A549 (cell line): ENCODE measurements at regions not wholly inside any gene's neighbourhood (a gene's known extent, or its start where the extent isn't known, plus 50 kb on each side); places are given as distances from the start of the nearest gene placed in this dataset.

Experiments
- ATAC-seq, 2 experiments: fragments of 200-7000 bp in 1 of 2; fragments of >200 bp in 1 of 2; cut with Nextera tagmentation in 1 of 2; cut with Tn5 transposase in 1 of 2; 3 replicates each; pipeline versions ENCODE4 v1.8.0 to v1.9.1; 2018 to 2020; ENCODE audit warnings: mild to moderate bottlenecking in 1 of 2, moderate library complexity in 1 of 2
- CTCF ChIA-PET: fragments of 300-600 bp; sonication (Branson Sonifier 250); formaldehyde crosslinking; extraction: SDS; loops from one replicate; lab custom pipeline; 2021; ENCODE audit warnings: antibody characterized with exemption, inconsistent platforms; lab: Yijun Ruan, JAX
- POLR2A ChIA-PET: fragments of 350-600 bp; formaldehyde crosslinking; extraction: SDS; loops from one replicate; lab custom pipeline; 2021; ENCODE audit warnings: antibody characterized with exemption, inconsistent platforms; lab: Yijun Ruan, JAX
- DNase-seq, 2 experiments: peaks; one replicate each; pipeline versions ENCODE4 v3.0.0 to v3.0.0-alpha.2; 2011 to 2016; ENCODE audit warnings: low read depth in 1 of 2, low spot score in 1 of 2
- FAIRE-seq: peaks from 2 replicates; lab custom pipeline; 2011; peaks lifted over from hg19 to GRCh38; lab: Jason Lieb, UNC
- H3K27ac ChIP-seq, 2 experiments: fragments of >200 bp; sonication (Bioruptor Twin); formaldehyde crosslinking; 3 replicates each; pipeline ENCODE4 v1.5.1; 2016 to 2017
- H3K4me1 ChIP-seq: fragments of >200 bp; sonication (Bioruptor Twin); formaldehyde crosslinking; 3 replicates; pipeline ENCODE4 v1.6.1; 2016
- H3K4me2 ChIP-seq: fragments of >200 bp; sonication (Bioruptor Twin); formaldehyde crosslinking; 3 replicates; pipeline ENCODE4 v1.6.1; 2016
- H3K4me3 ChIP-seq: fragments of >200 bp; sonication (Bioruptor Twin); formaldehyde crosslinking; 3 replicates; pipeline ENCODE4 v1.5.1; 2016
- H3K9me3 ChIP-seq: fragments of >200 bp; sonication (Bioruptor Twin); formaldehyde crosslinking; 3 replicates; pipeline ENCODE4 v1.6.1; 2016
- BCL3 ChIP-seq: fragments of >200 bp; sonication (Bioruptor Twin); formaldehyde crosslinking; IDR thresholded peaks from 3 replicates; pipeline ENCODE4 v1.6.1; 2016
- CEBPB ChIP-seq, 2 experiments: fragments of >200 bp in 1 of 2; sonication (Bioruptor Twin) in 1 of 2; formaldehyde crosslinking in 1 of 2; IDR thresholded peaks; 2 replicates each; pipeline ENCODE4 v1.6.1; 2012 to 2016
- E2F6 ChIP-seq: IDR thresholded peaks from 2 replicates; pipeline ENCODE4 v1.6.1; 2012; ENCODE audit warnings: low read depth, borderline replicate concordance
- EP300 ChIP-seq, 2 experiments: fragments of >200 bp; sonication (Bioruptor Twin); formaldehyde crosslinking; IDR thresholded peaks; 2 replicates in 1 of 2; 3 replicates in 1 of 2; pipeline ENCODE4 v1.6.1; 2016 to 2017
- MAFK ChIP-seq: fragments of 450-650 bp; IDR thresholded peaks from 2 replicates; pipeline ENCODE4 v1.6.1; 2014; ENCODE audit not compliant: partially characterized antibody
- NFE2L2 ChIP-seq: fragments of 150-350 bp; conservative IDR thresholded peaks from 2 replicates; pipeline ENCODE4 v1.6.1; 2014; ENCODE audit warnings: low read length
- NR3C1 ChIP-seq: fragments of >200 bp; sonication (Bioruptor Twin); formaldehyde crosslinking; IDR thresholded peaks from 3 replicates; pipeline ENCODE4 v1.6.1; 2017
- PHF8 ChIP-seq: fragments of 200-600 bp; sonication (generic); IDR thresholded peaks from 2 replicates; pipeline ENCODE4 v1.6.1; 2016; ENCODE audit warnings: low read depth, mild to moderate bottlenecking, antibody characterized with exemption, moderate library complexity, borderline replicate concordance
- POLR2A ChIP-seq: IDR thresholded peaks from 2 replicates; pipeline ENCODE4 v1.6.1; 2012; ENCODE audit warnings: mild to moderate bottlenecking, low read length
- POLR2AphosphoS2 ChIP-seq: conservative IDR thresholded peaks from 2 replicates; pipeline ENCODE4 v1.6.1; 2012; ENCODE audit warnings: low read length, improper control_type of control experiment, inconsistent platforms
- RAD21 ChIP-seq, 2 experiments: fragments of >200 bp in 1 of 2; sonication (Bioruptor Twin) in 1 of 2; formaldehyde crosslinking in 1 of 2; IDR thresholded peaks in 1 of 2; conservative IDR thresholded peaks in 1 of 2; 2 replicates in 1 of 2; 3 replicates in 1 of 2; pipeline ENCODE4 v1.6.1; 2012 to 2018; ENCODE audit warnings: inconsistent platforms in 1 of 2
- REST ChIP-seq: fragments of 200-600 bp; sonication (generic); IDR thresholded peaks from 2 replicates; pipeline ENCODE4 v1.6.1; 2016; ENCODE audit warnings: antibody characterized with exemption, mild to moderate bottlenecking, moderate library complexity
- SREBF2 ChIP-seq: fragments of 450-650 bp; IDR thresholded peaks from 2 replicates; pipeline ENCODE4 v1.6.1; 2014; ENCODE audit warnings: mild to moderate bottlenecking, moderate library complexity
- USF2 ChIP-seq: fragments of 450-650 bp; IDR thresholded peaks from 2 replicates; pipeline ENCODE4 v1.6.1; 2014; ENCODE audit warnings: antibody characterized with exemption
- ZNF302 ChIP-seq: fragments of 250-450 bp; sonication (Bioruptor Pico); IDR thresholded peaks from 2 replicates; pipeline ENCODE4 v1.9.0; 2021; ENCODE audit warnings: inconsistent platforms, mild to moderate bottlenecking, moderate library complexity
- WGBS: methylation state at CpG from one replicate; pipeline ENCODE4 v1.1.6; 2017; ENCODE audit errors: missing lambda C conversion rate; 5-methylcytosine and 5-hydroxymethylcytosine counted together

- Histone ChIP-seq H3K4me2 (no peak overlapping the region), H3K4me1 (no peaks in the 10 kb centered on the region), H3K27ac (no peak overlapping the region), H3K9me3 (peaks cover 2% of the 10 kb centered on the region; the same call in 1 of the 3 replicates), H3K4me3 (no peak overlapping the region)
- no peak for DNase-seq
- no peak for TF ChIP-seq EP300 (IDR thresholded peaks at IDR 0.05)
- TF ChIP-seq ZNF302 (CRISPR knock-in tag): no peak
- TF ChIP-seq NFE2L2: no peak
- CTCF ChIA-PET: interaction anchor here (1.0 to 2.1 kb wide), 2 partner anchors 11 to 287 kb away, joined by 3 to 4 read pairs; no protein-coding TSS in a partner anchor
- ATAC-seq: no peak
- no peak for FAIRE-seq
- POLR2A ChIA-PET: no interaction called here
- 49% methylated on average over 2 of the region's 2 CpGs for WGBS
Measured at GRCh38 chr2:17061028-17061427, 395.4 kb upstream of the CYRIA start.

GRCh38 chr2:17059458-17059857, 393.8 kb upstream of the CYRIA start:
- H3K27ac ChIP-seq: no peak overlapping the region
- no peak for TF ChIP-seq NR3C1
- TF ChIP-seq CEBPB (IDR thresholded peaks at IDR 0.05): no peak
- no peak for TF ChIP-seq PHF8
- TF ChIP-seq RAD21 (conservative IDR thresholded peaks at IDR 0.05 in 1 of 2, IDR thresholded peaks at IDR 0.05 in 1 of 2): no peak
- TF ChIP-seq SREBF2: no peak
- no peak for TF ChIP-seq POLR2A
- no peak for TF ChIP-seq USF2
- TF ChIP-seq BCL3: no peak
- TF ChIP-seq E2F6: no peak
- TF ChIP-seq, all 56 proteins: peak for 0
- DNase-seq (no peak), FAIRE-seq (no peak), ATAC-seq (no peak)
- no peaks in the 10 kb centered on the region for H3K9me3 ChIP-seq
- no peak overlapping the region for H3K4me3 ChIP-seq
- 24% methylated on average over 1 of the region's 1 CpG for WGBS
- ChIA-PET CTCF (interaction anchor here (0.6 to 2.1 kb wide), 3 partner anchors 9 to 167 kb away, joined by 3 to 5 read pairs (median 4); no protein-coding TSS in a partner anchor), POLR2A (no interaction called here)
- no peaks in the 10 kb centered on the region for H3K4me1 ChIP-seq
- H3K4me2 ChIP-seq: no peak overlapping the region

GRCh38 chr2:17058772-17059402, 393.3 kb upstream of the CYRIA start:
- ATAC-seq (no peak), DNase-seq (no peak), FAIRE-seq (no peak)
- Histone ChIP-seq H3K4me2 (no peak overlapping the region), H3K9me3 (no peaks in the 10 kb centered on the region), H3K4me3 (no peak overlapping the region)
- CTCF ChIA-PET: interaction anchor here (0.6 to 2.1 kb wide), 3 partner anchors 9 to 167 kb away, joined by 3 to 5 read pairs (median 4); no protein-coding TSS in a partner anchor
- WGBS: 48% methylated on average over 3 of the region's 3 CpGs
- TF ChIP-seq MAFK (peak; percentile 48), POLR2AphosphoS2 (no peak), REST (no peak)
- TF ChIP-seq, all 56 proteins: peak for 1
- no peaks in the 10 kb centered on the region for H3K4me1 ChIP-seq
- H3K27ac ChIP-seq: no peak overlapping the region
- POLR2A ChIA-PET: no interaction called here
